ENCODE measurements at regions not wholly inside any gene's neighbourhood (a gene's known extent, or its start where the extent isn't known, plus 50 kb on each side); places are given as distances from the start of the nearest gene placed in this dataset.

GRCh38 chr5:159695741-159696294 is 220.5 kb upstream of the ADRA1B start:
- TF ChIP-seq CTCF (IDR thresholded peaks at IDR 0.05; ENCODE audit: low read length) (no peak), EZH2phosphoT487 (IDR thresholded peaks at IDR 0.05; ENCODE audit: low read length) (no peak), EZH2 (optimal IDR thresholded peaks at IDR 0.05; ENCODE audit: low read depth, low read length) (no peak)
